ENCODE measurements at regions not wholly inside any gene's neighbourhood (a gene's known extent, or its start where the extent isn't known, plus 50 kb on each side); places are given as distances from the start of the nearest gene placed in this dataset.
"Not testable (repeated sequence)": the region's sequence is repeated elsewhere in the genome, so short reads cannot be mapped to it uniquely, and the experiment has no call there.

DNA sequence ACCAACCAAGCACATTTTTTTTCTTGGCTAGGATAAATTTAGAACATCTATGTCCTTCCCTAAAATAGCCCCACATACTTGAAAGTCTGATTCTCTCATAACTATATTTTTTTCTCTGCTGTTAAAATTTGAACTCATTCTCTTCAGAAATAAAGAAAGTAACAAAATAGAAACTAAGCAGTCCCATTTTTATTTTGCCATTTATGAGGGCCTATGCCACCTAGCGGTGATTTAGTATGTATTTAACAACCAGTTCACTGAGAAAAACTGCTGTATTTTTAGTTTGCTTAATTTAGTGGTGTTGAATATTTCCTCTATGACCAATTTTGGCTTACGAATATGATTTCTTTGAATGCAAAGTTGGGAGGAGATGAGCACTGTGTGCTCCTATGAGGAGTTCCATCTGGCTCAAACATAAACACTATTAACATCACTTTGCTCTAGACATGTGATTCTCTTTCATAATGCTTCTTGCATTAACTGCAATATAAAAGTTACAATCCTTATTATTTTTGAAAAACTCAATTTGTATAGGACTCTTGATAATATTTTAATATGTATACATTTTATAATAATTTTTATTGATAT is 116.6 kb downstream of the SYT15B start:
- H3K4me1 ChIP-seq (ENCODE audit: control insufficient read depth in 5 of 5, insufficient read depth in 5 of 5, low read length in 5 of 5); H3K9me3 ChIP-seq (ENCODE audit: control insufficient read depth in 5 of 5, low read length in 5 of 5); H3K27ac ChIP-seq (ENCODE audit: low read depth, low read length); H3K9ac ChIP-seq (ENCODE audit: low read length in 5 of 5); H3K36me3 ChIP-seq (ENCODE audit: control insufficient read depth in 5 of 5, insufficient read depth in 5 of 5, low read length in 5 of 5); H3K4me3 ChIP-seq (ENCODE audit: low read depth in 1 of 5, low read length in 5 of 5); H3K27me3 ChIP-seq (ENCODE audit: control insufficient read depth in 5 of 5, insufficient read depth in 4 of 5, low read length in 5 of 5): not testable (repeated sequence)

- not testable (repeated sequence) for H3K9me3 ChIP-seq (ENCODE audit: control insufficient read depth in 5 of 5, low read length in 5 of 5); H3K27ac ChIP-seq (ENCODE audit: low read depth, low read length); H3K4me3 ChIP-seq (ENCODE audit: low read depth in 1 of 5, low read length in 5 of 5); H3K36me3 ChIP-seq (ENCODE audit: control insufficient read depth in 5 of 5, insufficient read depth in 5 of 5, low read length in 5 of 5); H3K9ac ChIP-seq (ENCODE audit: low read length in 5 of 5); H3K4me1 ChIP-seq (ENCODE audit: control insufficient read depth in 5 of 5, insufficient read depth in 5 of 5, low read length in 5 of 5); H3K27me3 ChIP-seq (ENCODE audit: control insufficient read depth in 5 of 5, insufficient read depth in 4 of 5, low read length in 5 of 5)
These were observed 103.5 kb upstream of the AGAP9 start for GRCh38 chr10:47626975-47627374.

GRCh38 chr10:47622719-47623118 is 99.3 kb upstream of the AGAP9 start:
- H3K4me3 ChIP-seq (ENCODE audit: low read depth in 1 of 5, low read length in 5 of 5); H3K27ac ChIP-seq (ENCODE audit: low read depth, low read length); H3K9ac ChIP-seq (ENCODE audit: low read length in 5 of 5); H3K36me3 ChIP-seq (ENCODE audit: control insufficient read depth in 5 of 5, insufficient read depth in 5 of 5, low read length in 5 of 5); H3K9me3 ChIP-seq (ENCODE audit: control insufficient read depth in 5 of 5, low read length in 5 of 5); H3K4me1 ChIP-seq (ENCODE audit: control insufficient read depth in 5 of 5, insufficient read depth in 5 of 5, low read length in 5 of 5); H3K27me3 ChIP-seq (ENCODE audit: control insufficient read depth in 5 of 5, insufficient read depth in 4 of 5, low read length in 5 of 5): not testable (repeated sequence)

DNA sequence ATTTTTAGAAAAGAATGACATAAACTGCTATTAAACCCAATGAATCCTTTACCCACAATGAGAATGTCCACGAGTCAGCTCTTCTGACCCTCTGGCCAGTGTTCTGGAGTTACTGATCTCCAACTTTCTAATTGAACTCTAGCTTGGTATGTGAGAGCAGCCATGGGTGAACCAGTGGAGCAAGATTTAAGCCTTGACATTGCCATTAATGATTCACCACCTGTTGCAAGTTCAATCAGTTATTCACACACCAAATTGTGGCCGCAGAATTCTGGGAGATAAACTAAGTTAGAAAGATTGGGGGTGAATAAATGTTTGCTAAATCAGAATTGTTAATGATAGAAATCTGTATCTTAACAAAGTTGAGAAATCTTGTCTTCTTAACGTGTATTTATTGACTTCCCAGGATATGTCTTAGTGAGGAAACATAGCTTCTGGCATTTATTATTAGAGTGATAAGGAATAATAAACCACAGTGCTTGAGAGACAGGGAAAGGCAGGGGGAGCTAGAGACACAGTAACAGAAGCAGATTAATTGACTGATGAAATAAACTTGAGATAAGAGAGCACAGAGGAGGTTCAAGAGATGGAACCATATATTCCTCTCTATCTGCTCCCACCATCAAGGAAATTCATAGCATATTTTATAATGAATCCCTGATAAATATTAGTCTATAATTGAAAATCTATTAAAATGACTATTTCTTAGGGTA is 96.0 kb upstream of the AGAP9 start:
- not testable (repeated sequence) for H3K4me1 ChIP-seq (ENCODE audit: control insufficient read depth in 5 of 5, insufficient read depth in 5 of 5, low read length in 5 of 5); H3K9ac ChIP-seq (ENCODE audit: low read length in 5 of 5); H3K27me3 ChIP-seq (ENCODE audit: control insufficient read depth in 5 of 5, insufficient read depth in 4 of 5, low read length in 5 of 5); H3K27ac ChIP-seq (ENCODE audit: low read depth, low read length); H3K4me3 ChIP-seq (ENCODE audit: low read depth in 1 of 5, low read length in 5 of 5); H3K36me3 ChIP-seq (ENCODE audit: control insufficient read depth in 5 of 5, insufficient read depth in 5 of 5, low read length in 5 of 5); H3K9me3 ChIP-seq (ENCODE audit: control insufficient read depth in 5 of 5, low read length in 5 of 5)

DNA sequence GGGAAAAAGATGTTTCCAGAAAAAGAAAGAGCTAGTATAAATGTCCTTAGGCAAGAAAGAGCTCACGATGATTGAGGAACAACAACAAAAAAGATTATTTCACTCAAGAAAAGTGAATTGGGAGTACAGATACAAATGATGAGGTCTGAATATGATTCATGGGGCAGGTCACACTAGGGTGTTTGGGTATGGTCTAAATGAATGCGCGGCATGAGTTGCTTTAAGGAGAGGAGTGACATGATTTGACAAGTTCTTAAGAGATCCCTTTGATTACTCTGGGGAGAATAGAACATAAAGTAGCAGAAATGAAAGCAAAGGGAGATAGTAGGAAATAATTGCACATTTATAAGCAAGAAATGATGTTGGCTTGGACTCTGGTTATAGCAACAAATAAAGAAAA is 85.9 kb upstream of the AGAP9 start:
- H3K4me1 ChIP-seq (ENCODE audit: control insufficient read depth in 5 of 5, insufficient read depth in 5 of 5, low read length in 5 of 5); H3K9me3 ChIP-seq (ENCODE audit: control insufficient read depth in 5 of 5, low read length in 5 of 5); H3K27ac ChIP-seq (ENCODE audit: low read depth, low read length); H3K9ac ChIP-seq (ENCODE audit: low read length in 5 of 5); H3K36me3 ChIP-seq (ENCODE audit: control insufficient read depth in 5 of 5, insufficient read depth in 5 of 5, low read length in 5 of 5); H3K4me3 ChIP-seq (ENCODE audit: low read depth in 1 of 5, low read length in 5 of 5); H3K27me3 ChIP-seq (ENCODE audit: control insufficient read depth in 5 of 5, insufficient read depth in 4 of 5, low read length in 5 of 5): not testable (repeated sequence)

- not testable (repeated sequence) for H3K27ac ChIP-seq (ENCODE audit: low read depth, low read length); H3K4me1 ChIP-seq (ENCODE audit: control insufficient read depth in 5 of 5, insufficient read depth in 5 of 5, low read length in 5 of 5); H3K4me3 ChIP-seq (ENCODE audit: low read depth in 1 of 5, low read length in 5 of 5); H3K9ac ChIP-seq (ENCODE audit: low read length in 5 of 5); H3K36me3 ChIP-seq (ENCODE audit: control insufficient read depth in 5 of 5, insufficient read depth in 5 of 5, low read length in 5 of 5); H3K9me3 ChIP-seq (ENCODE audit: control insufficient read depth in 5 of 5, low read length in 5 of 5); H3K27me3 ChIP-seq (ENCODE audit: control insufficient read depth in 5 of 5, insufficient read depth in 4 of 5, low read length in 5 of 5)
These were observed 82.6 kb upstream of the AGAP9 start for GRCh38 chr10:47605791-47606773.

DNA sequence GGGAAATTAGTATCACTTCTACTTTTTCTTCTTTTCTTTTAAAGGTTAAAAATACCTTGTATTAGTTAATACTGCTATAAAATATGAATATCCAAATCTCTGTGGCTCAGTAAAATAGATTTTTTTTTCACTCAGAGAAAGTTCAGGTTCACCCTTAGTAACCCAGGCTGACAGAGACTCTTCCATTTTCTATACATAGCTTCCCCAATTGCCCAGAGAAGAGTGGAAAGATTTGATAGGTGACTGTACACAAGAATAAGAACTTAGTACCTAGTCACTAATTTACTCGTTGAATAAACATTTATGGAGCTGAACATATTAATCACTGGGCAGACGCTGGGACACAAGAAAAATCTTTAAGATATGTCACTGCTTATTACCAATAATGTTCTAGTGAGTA is 77.2 kb upstream of the AGAP9 start:
- not testable (repeated sequence) for H3K9me3 ChIP-seq (ENCODE audit: control insufficient read depth in 5 of 5, low read length in 5 of 5); H3K9ac ChIP-seq (ENCODE audit: low read length in 5 of 5); H3K4me1 ChIP-seq (ENCODE audit: control insufficient read depth in 5 of 5, insufficient read depth in 5 of 5, low read length in 5 of 5); H3K27me3 ChIP-seq (ENCODE audit: control insufficient read depth in 5 of 5, insufficient read depth in 4 of 5, low read length in 5 of 5); H3K27ac ChIP-seq (ENCODE audit: low read depth, low read length); H3K36me3 ChIP-seq (ENCODE audit: control insufficient read depth in 5 of 5, insufficient read depth in 5 of 5, low read length in 5 of 5); H3K4me3 ChIP-seq (ENCODE audit: low read depth in 1 of 5, low read length in 5 of 5)

GRCh38 chr10:47600127-47600526 is 76.7 kb upstream of the AGAP9 start:
- not testable (repeated sequence) for H3K4me1 ChIP-seq (ENCODE audit: control insufficient read depth in 5 of 5, insufficient read depth in 5 of 5, low read length in 5 of 5); H3K9me3 ChIP-seq (ENCODE audit: control insufficient read depth in 5 of 5, low read length in 5 of 5); H3K36me3 ChIP-seq (ENCODE audit: control insufficient read depth in 5 of 5, insufficient read depth in 5 of 5, low read length in 5 of 5); H3K4me3 ChIP-seq (ENCODE audit: low read depth in 1 of 5, low read length in 5 of 5); H3K27ac ChIP-seq (ENCODE audit: low read depth, low read length); H3K27me3 ChIP-seq (ENCODE audit: control insufficient read depth in 5 of 5, insufficient read depth in 4 of 5, low read length in 5 of 5); H3K9ac ChIP-seq (ENCODE audit: low read length in 5 of 5)

GRCh38 chr10:47599657-47600056 is 76.2 kb upstream of the AGAP9 start:
- H3K27ac ChIP-seq (ENCODE audit: low read depth, low read length); H3K36me3 ChIP-seq (ENCODE audit: control insufficient read depth in 5 of 5, insufficient read depth in 5 of 5, low read length in 5 of 5); H3K4me3 ChIP-seq (ENCODE audit: low read depth in 1 of 5, low read length in 5 of 5); H3K4me1 ChIP-seq (ENCODE audit: control insufficient read depth in 5 of 5, insufficient read depth in 5 of 5, low read length in 5 of 5); H3K9ac ChIP-seq (ENCODE audit: low read length in 5 of 5); H3K27me3 ChIP-seq (ENCODE audit: control insufficient read depth in 5 of 5, insufficient read depth in 4 of 5, low read length in 5 of 5); H3K9me3 ChIP-seq (ENCODE audit: control insufficient read depth in 5 of 5, low read length in 5 of 5): not testable (repeated sequence)

- not testable (repeated sequence) for H3K36me3 ChIP-seq (ENCODE audit: control insufficient read depth in 5 of 5, insufficient read depth in 5 of 5, low read length in 5 of 5); H3K4me1 ChIP-seq (ENCODE audit: control insufficient read depth in 5 of 5, insufficient read depth in 5 of 5, low read length in 5 of 5); H3K27ac ChIP-seq (ENCODE audit: low read depth, low read length); H3K9me3 ChIP-seq (ENCODE audit: control insufficient read depth in 5 of 5, low read length in 5 of 5); H3K4me3 ChIP-seq (ENCODE audit: low read depth in 1 of 5, low read length in 5 of 5); H3K9ac ChIP-seq (ENCODE audit: low read length in 5 of 5); H3K27me3 ChIP-seq (ENCODE audit: control insufficient read depth in 5 of 5, insufficient read depth in 4 of 5, low read length in 5 of 5)
These were observed 70.4 kb upstream of the AGAP9 start for GRCh38 chr10:47593805-47594204.

Data from subcutaneous abdominal adipose tissue (tissue), 5 donors.